Astrocyte (in vitro differentiated cells and primary cell): ENCODE measurements at regions not wholly inside any gene's neighbourhood (a gene's known extent, or its start where the extent isn't known, plus 50 kb on each side); places are given as distances from the start of the nearest gene placed in this dataset.

Experiments
- CTCF ChIP-seq: IDR thresholded peaks from 2 replicates; pipeline ENCODE4 v1.5.1; 2011; ENCODE audit warnings: low read depth, mild to moderate bottlenecking, inconsistent platforms, low read length, moderate library complexity; ENCODE audit not compliant: insufficient read depth
- EZH2 ChIP-seq: IDR thresholded peaks from 2 replicates; pipeline ENCODE4 v1.6.1; 2012; ENCODE audit warnings: mild to moderate bottlenecking, low read length, inconsistent platforms; ENCODE audit not compliant: insufficient read depth

DNA sequence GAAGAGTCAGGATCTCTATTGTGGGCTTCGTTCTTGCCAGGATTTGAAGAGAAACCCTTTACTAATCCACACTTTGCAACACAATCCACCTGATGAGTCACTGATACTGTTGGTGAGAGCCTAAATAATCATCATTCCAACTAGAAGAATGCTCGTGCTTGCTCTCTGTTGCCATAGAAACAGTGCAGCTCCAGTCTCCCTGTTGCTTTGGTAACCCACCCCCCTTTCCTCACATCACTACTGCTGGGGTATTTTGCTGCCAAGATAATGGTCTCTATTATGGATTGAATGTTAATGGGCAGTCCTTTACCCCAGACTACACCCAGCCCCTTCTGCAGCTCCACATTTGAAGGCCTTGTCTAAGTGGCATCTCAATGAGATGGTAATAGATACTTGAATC lies 190.4 kb downstream of the ABCC12 start:
- TF ChIP-seq CTCF (no peak), EZH2 (no peak)
